Ovary (tissue), 3 donors: ENCODE measurements at regions not wholly inside any gene's neighbourhood (a gene's known extent, or its start where the extent isn't known, plus 50 kb on each side); places are given as distances from the start of the nearest gene placed in this dataset.

ENCODE experiments used
- CTCF ChIP-seq, 3 donors: fragments of 450-650 bp in 2 of 3; fragments of 200-600 bp in 1 of 3; IDR thresholded peaks; one replicate each; pipeline versions ENCODE4 v1.5.1 to v1.8.0; 2016 to 2022; ENCODE audit warnings: antibody characterized with exemption in 3 of 3, mild to moderate bottlenecking in 1 of 3
- EP300 ChIP-seq: sonication (generic); formaldehyde crosslinking; IDR thresholded peaks from one replicate; pipeline ENCODE4 v1.6.1; 2017; ENCODE audit warnings: antibody characterized with exemption
- donor health status: DM: no; HTN: no; CAD: no.

- TF ChIP-seq CTCF (IDR thresholded peaks at IDR 0.05) = no peak
- TF ChIP-seq EP300 = no peak
Observed at GRCh38 chr2:168338292-168338691, 90.9 kb upstream of the STK39 start.
